Naive thymus-derived CD8-positive, alpha-beta T cell (primary cell): ENCODE measurements at regions not wholly inside any gene's neighbourhood (a gene's known extent, or its start where the extent isn't known, plus 50 kb on each side); places are given as distances from the start of the nearest gene placed in this dataset.

Experiments used
- ATAC-seq, 2 donors: fragments of 150-1000 bp; cut with Tn5 transposase in 1 of 2; sonication (Bioruptor Pico), chemical (Tn5 transposase) in 1 of 2; 1 replicate in 1 of 2; 2 replicates in 1 of 2; pipeline ENCODE4 v1.10.0; 2021; ENCODE audit warnings: mild to moderate bottlenecking in 2 of 2, moderate library complexity in 2 of 2
- POLR2A ChIA-PET: fragments of 350-600 bp; sonication (Branson Sonifier 250); formaldehyde crosslinking; loops from one replicate; lab custom pipeline; 2021; ENCODE audit warnings: antibody characterized with exemption; lab: Charles Lee
- DNase-seq, 10 donors: peaks; one replicate each; pipeline versions ENCODE4 v3.0.0 to v3.0.0-alpha.2; 2020 to 2022
- H3K27ac Mint-ChIP-seq, 10 donors: one replicate each; pipeline ENCODE4 v1.8.0; 2020 to 2022; ENCODE audit warnings: mild to moderate bottlenecking in 10 of 10, mixed read lengths in 10 of 10, moderate library complexity in 4 of 10, inconsistent platforms in 1 of 10
- H3K27me3 Mint-ChIP-seq, 5 donors: one replicate each; pipeline ENCODE4 v1.8.0; 2021 to 2022; ENCODE audit warnings: mixed read lengths in 5 of 5
- H3K36me3 Mint-ChIP-seq, 3 donors: one replicate each; pipeline ENCODE4 v1.8.0; 2020 to 2022; ENCODE audit warnings: mixed read lengths in 3 of 3, mild to moderate bottlenecking in 2 of 3, inconsistent platforms in 1 of 3
- H3K4me1 Mint-ChIP-seq, 4 donors: one replicate each; pipeline ENCODE4 v1.8.0; 2021 to 2022; ENCODE audit warnings: mixed read lengths in 4 of 4
- H3K4me3 Mint-ChIP-seq, 10 donors: one replicate each; pipeline ENCODE4 v1.8.0; 2020 to 2022; ENCODE audit warnings: mild to moderate bottlenecking in 10 of 10, mixed read lengths in 10 of 10, moderate library complexity in 6 of 10, inconsistent platforms in 1 of 10
- H3K9me3 Mint-ChIP-seq, 9 donors: one replicate each; pipeline ENCODE4 v1.8.0; 2020 to 2022; ENCODE audit warnings: mixed read lengths in 9 of 9, mild to moderate bottlenecking in 3 of 9, inconsistent platforms in 1 of 9, moderate library complexity in 1 of 9

GRCh38 chr10:117716889-117717288 is 174.3 kb downstream of the EMX2 start:
- Mint-ChIP-seq H3K27ac (no peak overlapping the region), H3K4me1 (no peaks in the 10 kb centered on the region), H3K27me3 (peaks cover 3 to 41% (median 15%) of the 10 kb centered on the region in 5 donors), H3K36me3 (no peaks in the 10 kb centered on the region), H3K9me3 (peaks cover 0 to 18% (median 3%) of the 10 kb centered on the region in 9 donors), H3K4me3 (no peak overlapping the region)
- DNase-seq (no peak), ATAC-seq (no peak)
- POLR2A ChIA-PET: no interaction called here

DNA sequence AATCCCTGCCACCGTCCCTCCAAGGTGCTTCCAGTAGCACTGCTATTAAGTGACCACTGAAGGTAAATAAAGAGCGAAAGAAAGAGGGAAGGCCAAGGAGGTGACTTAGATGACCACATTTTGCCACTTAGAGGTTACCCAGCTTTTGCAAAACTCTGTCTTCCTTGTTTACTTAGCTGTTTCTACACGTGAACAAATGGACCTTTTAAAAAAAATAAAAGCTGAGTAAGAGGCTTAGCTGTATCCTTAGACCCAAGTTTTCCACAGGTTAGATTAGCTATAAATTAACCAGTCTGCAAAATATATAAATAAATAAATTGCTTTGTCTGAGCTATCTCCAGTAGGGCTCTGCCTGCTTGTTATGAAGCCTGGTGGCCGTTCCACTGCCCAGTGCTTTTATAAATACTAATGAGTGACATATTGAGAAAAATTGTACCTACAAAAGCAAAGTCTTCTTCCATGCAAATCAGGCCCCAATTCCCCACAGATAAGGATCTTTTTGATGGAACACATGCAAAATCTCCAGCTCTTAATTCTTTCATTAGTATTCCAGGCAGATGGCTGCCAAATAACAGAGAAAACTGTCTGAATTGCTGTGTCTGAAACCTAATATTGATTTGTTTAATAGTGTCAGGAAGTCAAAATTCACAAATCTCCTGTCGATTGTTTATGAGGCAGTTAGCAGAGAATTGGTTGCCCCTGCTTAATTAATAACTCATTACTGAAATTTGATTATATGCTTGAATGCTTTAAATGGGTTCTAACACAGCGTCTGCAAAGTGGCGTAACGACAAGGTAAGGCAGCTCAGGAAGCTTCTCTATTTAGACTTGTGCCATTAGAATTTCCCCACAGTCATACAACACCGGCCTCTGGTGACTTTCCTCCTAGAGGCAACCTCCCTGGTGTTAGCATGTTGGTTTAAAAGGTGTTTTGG is 176.7 kb downstream of the EMX2 start:
- H3K4me1 Mint-ChIP-seq: no peaks in the 10 kb centered on the region
- DNase-seq: no peak
- no peak overlapping the region for H3K27ac Mint-ChIP-seq
- peaks cover 0 to 8% (median 4%) of the 10 kb centered on the region in 9 donors for H3K9me3 Mint-ChIP-seq
- POLR2A ChIA-PET: no interaction called here
- no peaks in the 10 kb centered on the region for H3K36me3 Mint-ChIP-seq
- no peak overlapping the region for H3K4me3 Mint-ChIP-seq
- H3K27me3 Mint-ChIP-seq: peaks cover 3 to 31% (median 18%) of the 10 kb centered on the region in 5 donors
- no peak for ATAC-seq

GRCh38 chr10:117720931-117721835 is 178.6 kb downstream of the EMX2 start:
- no peaks in the 10 kb centered on the region for H3K36me3 Mint-ChIP-seq
- H3K27ac Mint-ChIP-seq: peak overlapping the region in 1 of 10 donors; percentile 14
- ATAC-seq (no peak), DNase-seq (no peak)
- POLR2A ChIA-PET: no interaction called here
- peaks cover 3 to 31% (median 15%) of the 10 kb centered on the region in 5 donors for H3K27me3 Mint-ChIP-seq
- H3K9me3 Mint-ChIP-seq: peaks cover 0 to 8% (median 3%) of the 10 kb centered on the region in 9 donors
- no peak overlapping the region for H3K4me3 Mint-ChIP-seq
- H3K4me1 Mint-ChIP-seq: no peaks in the 10 kb centered on the region

- H3K4me3 Mint-ChIP-seq: no peak overlapping the region
- POLR2A ChIA-PET: no interaction called here
- H3K27me3 Mint-ChIP-seq: peaks cover 3 to 31% (median 15%) of the 10 kb centered on the region in 5 donors
- no peak for DNase-seq
- H3K4me1 Mint-ChIP-seq: no peaks in the 10 kb centered on the region
- H3K9me3 Mint-ChIP-seq: peaks cover 0 to 8% (median 3%) of the 10 kb centered on the region in 9 donors
- H3K27ac Mint-ChIP-seq: no peak overlapping the region
- ATAC-seq: no peak
- no peaks in the 10 kb centered on the region for H3K36me3 Mint-ChIP-seq
Observed at GRCh38 chr10:117721873-117722272, 179.3 kb downstream of the EMX2 start.

DNA sequence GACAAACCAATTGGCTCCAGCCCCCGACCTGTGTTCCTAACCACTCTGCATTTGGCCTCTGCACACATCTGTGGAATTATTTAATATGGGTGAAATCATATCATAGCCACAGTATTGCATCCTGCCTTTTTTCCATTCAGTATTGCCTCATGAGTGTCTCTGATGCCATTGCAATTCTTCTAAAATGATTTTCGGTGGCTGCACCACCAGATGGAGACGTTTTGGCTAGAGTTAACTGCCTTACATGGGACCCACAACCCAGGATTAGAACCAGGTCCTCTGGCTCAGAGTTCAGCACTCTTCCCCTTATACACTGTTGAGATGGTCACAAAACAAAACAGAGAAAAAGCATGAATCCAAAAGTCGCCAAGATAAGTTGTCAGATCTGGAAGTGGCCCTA is 180.8 kb downstream of the EMX2 start:
- H3K36me3 Mint-ChIP-seq: no peaks in the 10 kb centered on the region
- peaks cover 3 to 34% (median 15%) of the 10 kb centered on the region in 5 donors for H3K27me3 Mint-ChIP-seq
- DNase-seq: no peak
- H3K4me3 Mint-ChIP-seq: no peak overlapping the region
- ATAC-seq: no peak
- H3K4me1 Mint-ChIP-seq: no peaks in the 10 kb centered on the region
- H3K27ac Mint-ChIP-seq: no peak overlapping the region
- H3K9me3 Mint-ChIP-seq: peaks cover 0 to 8% (median 2%) of the 10 kb centered on the region in 9 donors
- POLR2A ChIA-PET: no interaction called here

DNA sequence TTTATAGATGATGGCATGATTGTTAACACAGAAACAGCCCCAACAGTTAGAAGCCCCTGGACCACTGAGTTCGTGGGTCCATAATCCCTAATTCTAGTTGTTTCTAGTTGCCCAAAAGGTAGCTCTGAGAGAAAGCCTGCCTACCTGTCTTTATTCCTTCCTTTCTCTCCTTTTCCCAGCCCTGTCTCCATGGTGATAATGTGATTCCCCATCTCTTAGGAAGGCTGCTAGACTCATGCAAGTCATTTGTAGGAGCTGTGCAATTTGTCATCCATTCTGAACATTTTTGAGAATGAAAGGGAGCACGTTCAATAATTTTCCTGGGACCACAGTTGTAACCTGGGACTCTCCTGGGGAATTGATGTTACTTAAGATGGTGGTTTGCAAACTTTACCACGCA is 183.4 kb downstream of the EMX2 start:
- Mint-ChIP-seq H3K4me1 (no peaks in the 10 kb centered on the region), H3K27me3 (peaks cover 14 to 35% (median 18%) of the 10 kb centered on the region in 5 donors), H3K9me3 (peaks cover 0 to 8% (median under 1%) of the 10 kb centered on the region in 9 donors), H3K36me3 (no peaks in the 10 kb centered on the region), H3K4me3 (no peak overlapping the region), H3K27ac (no peak overlapping the region)
- POLR2A ChIA-PET: no interaction called here
- ATAC-seq (no peak), DNase-seq (no peak)

GRCh38 chr10:117726596-117727295 is 184.2 kb downstream of the EMX2 start:
- peaks cover 15 to 38% (median 22%) of the 10 kb centered on the region in 5 donors for H3K27me3 Mint-ChIP-seq

DNA sequence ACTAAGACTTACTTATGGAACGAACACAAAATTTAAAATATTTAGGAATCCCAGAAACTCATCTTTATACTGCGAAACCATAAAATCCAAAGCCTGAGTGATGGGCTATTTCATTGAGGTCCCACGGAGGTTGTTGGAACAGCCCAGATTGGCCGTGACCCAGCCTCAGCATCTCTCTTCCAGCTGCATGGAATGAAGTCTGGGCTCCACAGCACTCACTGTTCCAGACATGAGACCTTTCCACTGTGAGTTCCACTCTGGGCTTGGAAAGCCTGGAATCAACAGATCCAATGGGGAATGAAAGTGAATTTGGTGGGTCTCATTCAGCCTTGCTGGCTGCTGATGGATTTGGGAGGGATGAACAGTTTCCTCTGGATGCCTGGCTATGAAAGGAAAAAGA is 184.9 kb downstream of the EMX2 start:
- Mint-ChIP-seq H3K36me3 (no peaks in the 10 kb centered on the region), H3K4me3 (no peak overlapping the region), H3K4me1 (no peaks in the 10 kb centered on the region), H3K9me3 (peaks cover 0 to 8% (median 0%) of the 10 kb centered on the region in 9 donors), H3K27ac (no peak overlapping the region), H3K27me3 (peaks cover 17 to 44% (median 22%) of the 10 kb centered on the region in 5 donors)
- ATAC-seq (no peak), DNase-seq (no peak)
- POLR2A ChIA-PET: no interaction called here

More at GRCh38 chr10:117726596-117727295, 184.2 kb downstream of the EMX2 start:
- Mint-ChIP-seq H3K4me1 (no peaks in the 10 kb centered on the region), H3K36me3 (no peaks in the 10 kb centered on the region), H3K9me3 (peaks cover 0 to 8% (median 0%) of the 10 kb centered on the region in 9 donors), H3K27ac (no peak overlapping the region), H3K4me3 (no peak overlapping the region)
- POLR2A ChIA-PET: no interaction called here
- ATAC-seq (no peak), DNase-seq (no peak)

DNA sequence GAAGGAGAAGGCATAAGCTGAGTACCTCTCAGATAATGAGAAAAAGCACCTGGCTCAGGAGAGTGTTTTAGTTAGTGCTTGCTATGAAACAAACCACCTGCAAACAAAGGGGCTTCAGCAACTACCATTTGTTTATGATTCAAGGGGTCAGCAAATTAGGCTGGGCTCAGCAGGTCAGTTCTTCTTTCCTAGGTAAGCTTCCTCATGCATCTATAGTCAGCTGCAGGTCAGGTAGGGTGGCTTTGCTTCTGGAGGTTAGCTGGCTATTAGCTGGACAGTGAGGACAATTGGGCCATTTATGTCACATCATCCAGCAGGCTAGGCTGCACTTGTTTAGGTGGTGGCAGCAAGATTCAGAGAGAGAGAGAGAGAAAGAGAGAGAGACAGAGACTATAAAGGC is 185.5 kb downstream of the EMX2 start:
- Mint-ChIP-seq H3K36me3 (no peaks in the 10 kb centered on the region), H3K9me3 (peaks cover 0 to 8% (median 0%) of the 10 kb centered on the region in 9 donors), H3K27me3 (peaks cover 17 to 49% (median 22%) of the 10 kb centered on the region in 5 donors), H3K4me1 (no peaks in the 10 kb centered on the region), H3K4me3 (no peak overlapping the region), H3K27ac (no peak overlapping the region)
- ATAC-seq (no peak), DNase-seq (no peak)
- POLR2A ChIA-PET: no interaction called here

DNA sequence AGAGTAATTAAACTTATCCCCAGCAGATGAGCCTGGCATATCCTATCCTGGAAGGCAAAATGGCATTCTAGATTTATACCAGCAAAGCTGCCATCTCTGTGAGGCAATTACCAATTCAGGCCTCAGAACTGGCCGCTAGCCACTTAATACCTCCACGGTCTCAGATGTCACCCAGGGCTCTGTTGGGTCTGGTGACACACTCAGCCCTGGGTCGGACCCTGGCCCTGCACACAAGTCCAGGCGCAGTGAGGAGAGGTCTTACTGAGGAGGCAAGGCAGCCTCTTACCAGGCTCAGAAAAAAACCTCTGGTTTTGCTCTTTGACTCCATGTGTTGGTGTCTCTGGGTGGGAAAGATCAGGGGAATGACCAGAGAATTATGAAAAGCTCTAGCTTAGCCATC is 186.6 kb downstream of the EMX2 start:
- POLR2A ChIA-PET: no interaction called here

DNA sequence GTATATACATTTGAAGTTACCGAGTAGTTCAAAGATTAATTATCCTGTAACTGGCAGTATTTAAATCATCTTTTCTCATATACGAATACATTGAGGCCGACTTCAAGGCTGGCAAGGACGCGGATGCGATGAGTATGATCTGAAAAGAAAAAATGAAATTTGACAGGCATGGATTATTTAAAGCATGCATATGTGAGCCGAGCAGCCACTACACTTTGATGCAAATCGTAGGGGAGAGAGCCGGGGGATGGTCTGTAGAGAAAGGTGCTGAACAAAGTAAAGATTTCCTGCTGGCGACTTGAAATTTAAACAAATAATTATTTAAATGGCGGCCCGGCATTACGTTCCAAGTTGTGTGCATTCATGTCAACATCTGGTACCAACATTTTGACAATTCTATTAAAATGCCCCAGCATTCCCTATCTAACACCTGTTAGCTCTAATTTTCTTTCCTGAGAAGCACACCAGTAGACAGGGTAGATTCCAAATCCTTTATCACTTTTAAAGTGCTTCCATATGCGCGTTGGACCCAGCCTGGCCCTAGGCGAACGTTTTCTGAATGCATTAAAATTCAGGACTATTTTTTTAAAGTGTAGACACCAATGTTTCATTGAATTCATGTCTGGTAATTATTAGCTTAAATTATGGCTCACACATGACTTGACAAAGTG is 188.7 kb downstream of the EMX2 start:
- H3K36me3 Mint-ChIP-seq: peaks cover 0 to 3% (median 0%) of the 10 kb centered on the region in 3 donors
- H3K27ac Mint-ChIP-seq: no peak overlapping the region
- DNase-seq (no peak), ATAC-seq (no peak)
- POLR2A ChIA-PET: no interaction called here
- H3K4me3 Mint-ChIP-seq: no peak overlapping the region
- H3K9me3 Mint-ChIP-seq: no peaks in the 10 kb centered on the region
- H3K4me1 Mint-ChIP-seq: no peaks in the 10 kb centered on the region
- peaks cover 24 to 70% (median 36%) of the 10 kb centered on the region in 5 donors for H3K27me3 Mint-ChIP-seq

More for the DNA sequence above, 186.6 kb downstream of the EMX2 start:
- DNase-seq (no peak), ATAC-seq (no peak)
- Mint-ChIP-seq H3K27ac (no peak overlapping the region), H3K27me3 (peaks cover 18 to 58% (median 27%) of the 10 kb centered on the region in 5 donors), H3K36me3 (no peaks in the 10 kb centered on the region), H3K4me3 (no peak overlapping the region), H3K4me1 (no peaks in the 10 kb centered on the region), H3K9me3 (peaks cover 0 to 2% (median 0%) of the 10 kb centered on the region in 9 donors)
